Breast epithelium (tissue), 3 donors: ENCODE measurements at regions not wholly inside any gene's neighbourhood (a gene's known extent, or its start where the extent isn't known, plus 50 kb on each side); places are given as distances from the start of the nearest gene placed in this dataset.

Source experiments
- CTCF ChIP-seq, 3 donors: fragments of 450-650 bp; IDR thresholded peaks; one replicate each; pipeline ENCODE4 v1.5.1; 2016 to 2017; ENCODE audit warnings: antibody characterized with exemption in 3 of 3, mild to moderate bottlenecking in 3 of 3, moderate library complexity in 3 of 3
- POLR2A ChIP-seq: fragments of 450-650 bp; IDR thresholded peaks from one replicate; pipeline ENCODE4 v1.6.1; 2016; ENCODE audit warnings: antibody characterized with exemption, mild to moderate bottlenecking, moderate library complexity
- POLR2AphosphoS5 ChIP-seq, 3 donors: sonication (generic); formaldehyde crosslinking; IDR thresholded peaks; one replicate each; pipeline ENCODE4 v1.6.1; 2017; ENCODE audit warnings: antibody characterized with exemption in 3 of 3

GRCh38 chr5:39584927-39585326 is 160.1 kb upstream of the DAB2 start:
- TF ChIP-seq CTCF (IDR thresholded peaks at IDR 0.05), result no peak
- TF ChIP-seq POLR2A, result no peak
- TF ChIP-seq POLR2AphosphoS5 (IDR thresholded peaks at IDR 0.05), result no peak
